ENCODE measurements at regions not wholly inside any gene's neighbourhood (a gene's known extent, or its start where the extent isn't known, plus 50 kb on each side); places are given as distances from the start of the nearest gene placed in this dataset.
"Not testable (repeated sequence)": the region's sequence is repeated elsewhere in the genome, so short reads cannot be mapped to it uniquely, and the experiment has no call there.

DNA sequence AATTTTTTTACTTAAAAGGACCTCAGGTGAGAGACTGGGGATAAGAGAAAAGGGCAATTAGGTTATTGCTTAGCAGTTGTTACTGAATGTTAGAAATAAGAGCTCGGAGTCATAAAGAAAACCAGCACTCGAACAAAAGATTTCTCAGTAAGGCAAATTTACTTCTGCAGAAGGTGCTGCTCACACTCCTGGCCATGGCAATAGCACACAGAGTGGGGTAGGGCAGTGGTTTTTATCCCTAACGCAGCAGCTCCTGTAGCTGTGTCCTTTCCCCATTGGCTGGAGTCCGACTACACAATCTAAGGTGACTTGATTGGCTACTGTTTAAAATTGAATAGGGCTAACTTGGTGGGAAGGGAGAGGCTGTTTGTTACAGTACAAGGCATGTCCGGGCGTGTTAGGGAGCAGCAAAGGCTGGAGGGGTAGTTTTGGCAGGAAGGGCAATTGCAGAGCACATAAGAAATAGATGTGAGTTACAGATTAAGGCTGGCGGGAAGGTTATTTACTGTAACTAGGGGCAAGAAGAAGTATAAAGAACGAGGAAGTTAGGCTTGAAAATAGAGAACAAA is 112.1 kb downstream of the AKR1D1 start:
- peaks cover 0 to 5% (median 0%) of the 10 kb centered on the region in 12 donors for H3K4me1 ChIP-seq
- DNase-seq, result no peak
- 73 to 95% (median 76%) methylated on average over 8 of the region's 8 CpGs for WGBS, 4 donors
- no peak overlapping the region for H3K4me3 ChIP-seq
- H3K27ac ChIP-seq, result no peak overlapping the region
- intact Hi-C loops (cut with DNase I), result no loop called here
- no peak for TF ChIP-seq CTCF (IDR thresholded peaks at IDR 0.05)
- TF ChIP-seq POLR2A (IDR thresholded peaks at IDR 0.05), result no peak
- no peak for ATAC-seq
- H3K36me3 ChIP-seq, result no peaks in the 10 kb centered on the region
- H3K27me3 ChIP-seq, result no peaks in the 10 kb centered on the region
- H3K9me3 ChIP-seq, result peaks cover 0 to 29% (median 15%) of the 10 kb centered on the region in 12 donors

GRCh38 chr7:138194567-138194966 is 118.3 kb downstream of the AKR1D1 start:
- no peak for ATAC-seq
- intact Hi-C loops (cut with DNase I), result no loop called here

DNA sequence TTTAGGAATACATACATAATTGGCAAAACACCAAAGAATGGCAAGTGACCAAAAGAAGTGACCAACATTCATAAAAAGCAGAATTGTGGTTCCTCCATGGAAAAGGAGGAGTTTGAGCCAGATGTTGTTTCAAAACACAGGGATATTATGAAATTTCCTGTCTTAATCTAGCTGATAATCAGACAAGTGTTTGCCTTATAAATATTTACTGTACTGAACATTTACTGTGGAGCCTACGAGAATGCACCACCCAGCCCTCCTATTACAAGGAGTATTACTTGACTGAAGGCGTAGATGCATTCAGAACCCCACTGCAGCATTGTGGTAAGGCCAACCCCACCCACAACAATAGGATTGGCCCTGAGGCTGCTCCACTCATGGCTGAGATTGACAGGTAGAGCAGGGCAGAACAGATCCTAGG is 118.9 kb downstream of the AKR1D1 start:
- Histone ChIP-seq H3K27me3 (no peaks in the 10 kb centered on the region), H3K4me1 (peaks cover 0 to 31% (median 0%) of the 10 kb centered on the region in 12 donors), H3K4me3 (no peak overlapping the region), H3K36me3 (no peaks in the 10 kb centered on the region), H3K9me3 (no peaks in the 10 kb centered on the region), H3K27ac (no peak overlapping the region)
- no peak for DNase-seq
- no peak for ATAC-seq
- intact Hi-C loops (cut with DNase I), result no loop called here
- WGBS, 4 donors, result 60 to 81% (median 70%) methylated on average over 2 of the region's 2 CpGs
- TF ChIP-seq CTCF (IDR thresholded peaks at IDR 0.05), result no peak
- TF ChIP-seq POLR2A (IDR thresholded peaks at IDR 0.05), result no peak

More at GRCh38 chr7:138194567-138194966, 118.3 kb downstream of the AKR1D1 start:
- Histone ChIP-seq H3K4me1 (peaks cover 0 to 31% (median 0%) of the 10 kb centered on the region in 12 donors), H3K9me3 (peaks cover 0 to 2% (median 0%) of the 10 kb centered on the region in 12 donors), H3K27me3 (no peaks in the 10 kb centered on the region), H3K4me3 (no peak overlapping the region), H3K27ac (no peak overlapping the region), H3K36me3 (no peaks in the 10 kb centered on the region)
- WGBS, 4 donors, result 90 to 94% (median 93%) methylated on average over 8 of the region's 8 CpGs
- no peak for DNase-seq
- no peak for TF ChIP-seq POLR2A (IDR thresholded peaks at IDR 0.05)
- TF ChIP-seq CTCF (IDR thresholded peaks at IDR 0.05), result no peak

DNA sequence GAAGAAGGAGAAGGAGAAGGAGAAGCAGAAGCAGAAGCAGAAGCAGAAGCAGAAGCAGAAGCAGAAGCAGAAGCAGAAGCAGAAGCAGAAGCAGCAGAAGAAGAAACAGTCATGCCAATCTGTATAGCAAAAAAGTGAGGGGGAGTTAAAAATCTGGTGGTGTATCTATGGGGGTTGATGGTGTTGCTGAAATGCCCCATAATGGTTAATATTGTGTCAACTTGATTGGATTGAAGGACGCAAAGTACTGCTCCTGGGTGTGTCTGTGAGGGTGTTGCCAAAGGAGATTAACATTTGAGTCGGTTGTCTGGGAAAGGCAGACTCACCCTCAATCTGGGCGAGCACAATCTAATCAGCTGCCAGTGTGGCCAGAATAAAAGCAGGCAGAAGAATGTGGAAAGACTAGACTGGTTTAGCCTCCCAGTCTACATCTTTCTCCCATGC is 120.3 kb downstream of the AKR1D1 start:
- H3K27me3 ChIP-seq; ATAC-seq; H3K9me3 ChIP-seq; H3K36me3 ChIP-seq; DNase-seq; H3K4me3 ChIP-seq; intact Hi-C loops (cut with DNase I): not testable (repeated sequence)
- Histone ChIP-seq H3K4me1 (peaks cover 0 to 31% (median 0%) of the 10 kb centered on the region in 12 donors), H3K27ac (peak overlapping the region in 1 of 12 donors; percentile 69)
- 48 to 65% (median 61%) methylated on average over 3 of the region's 3 CpGs for WGBS, 4 donors
